ENCODE measurements at regions not wholly inside any gene's neighbourhood (a gene's known extent, or its start where the extent isn't known, plus 50 kb on each side); places are given as distances from the start of the nearest gene placed in this dataset.
"Not testable (repeated sequence)": the region's sequence is repeated elsewhere in the genome, so short reads cannot be mapped to it uniquely, and the experiment has no call there.

- not testable (repeated sequence) for H3K27me3 ChIP-seq (ENCODE audit: control insufficient read depth, insufficient read depth, low read length)
Measured at GRCh38 chr15:31708703-31709327, 321.5 kb upstream of the CHRNA7 start.

GRCh38 chr15:31709479-31709878, 320.8 kb upstream of the CHRNA7 start:
- H3K4me1 ChIP-seq (ENCODE audit: control insufficient read depth, insufficient read depth, low read length); H3K9me3 ChIP-seq (ENCODE audit: control insufficient read depth, insufficient read depth, low read depth, low read length); H3K9ac ChIP-seq (ENCODE audit: low read length); H3K36me3 ChIP-seq (ENCODE audit: control insufficient read depth, insufficient read depth, low read length); H3K4me3 ChIP-seq (ENCODE audit: low read depth, low read length); H3K27ac ChIP-seq (ENCODE audit: low read depth, low read length); H3K27me3 ChIP-seq (ENCODE audit: control insufficient read depth, insufficient read depth, low read length): not testable (repeated sequence)

More at GRCh38 chr15:31708703-31709327, 321.5 kb upstream of the CHRNA7 start:
- H3K4me1 ChIP-seq (ENCODE audit: control insufficient read depth, insufficient read depth, low read length); H3K27ac ChIP-seq (ENCODE audit: low read depth, low read length); H3K9ac ChIP-seq (ENCODE audit: low read length); H3K9me3 ChIP-seq (ENCODE audit: control insufficient read depth, insufficient read depth, low read depth, low read length); H3K36me3 ChIP-seq (ENCODE audit: control insufficient read depth, insufficient read depth, low read length); H3K4me3 ChIP-seq (ENCODE audit: low read depth, low read length): not testable (repeated sequence)

GRCh38 chr15:31710806-31711205, 319.5 kb upstream of the CHRNA7 start:
- not testable (repeated sequence) for H3K9me3 ChIP-seq (ENCODE audit: control insufficient read depth, insufficient read depth, low read depth, low read length); H3K27ac ChIP-seq (ENCODE audit: low read depth, low read length); H3K36me3 ChIP-seq (ENCODE audit: control insufficient read depth, insufficient read depth, low read length); H3K4me3 ChIP-seq (ENCODE audit: low read depth, low read length); H3K9ac ChIP-seq (ENCODE audit: low read length); H3K27me3 ChIP-seq (ENCODE audit: control insufficient read depth, insufficient read depth, low read length); H3K4me1 ChIP-seq (ENCODE audit: control insufficient read depth, insufficient read depth, low read length)

GRCh38 chr15:31715208-31715607, 315.1 kb upstream of the CHRNA7 start:
- not testable (repeated sequence) for H3K36me3 ChIP-seq (ENCODE audit: control insufficient read depth, insufficient read depth, low read length); H3K4me1 ChIP-seq (ENCODE audit: control insufficient read depth, insufficient read depth, low read length); H3K4me3 ChIP-seq (ENCODE audit: low read depth, low read length); H3K27me3 ChIP-seq (ENCODE audit: control insufficient read depth, insufficient read depth, low read length); H3K9me3 ChIP-seq (ENCODE audit: control insufficient read depth, insufficient read depth, low read depth, low read length); H3K27ac ChIP-seq (ENCODE audit: low read depth, low read length); H3K9ac ChIP-seq (ENCODE audit: low read length)

GRCh38 chr15:31718625-31719024, 311.7 kb upstream of the CHRNA7 start:
- not testable (repeated sequence) for H3K4me3 ChIP-seq (ENCODE audit: low read depth, low read length); H3K9ac ChIP-seq (ENCODE audit: low read length); H3K4me1 ChIP-seq (ENCODE audit: control insufficient read depth, insufficient read depth, low read length); H3K27me3 ChIP-seq (ENCODE audit: control insufficient read depth, insufficient read depth, low read length); H3K9me3 ChIP-seq (ENCODE audit: control insufficient read depth, insufficient read depth, low read depth, low read length); H3K36me3 ChIP-seq (ENCODE audit: control insufficient read depth, insufficient read depth, low read length); H3K27ac ChIP-seq (ENCODE audit: low read depth, low read length)

- not testable (repeated sequence) for H3K27ac ChIP-seq (ENCODE audit: low read depth, low read length); H3K36me3 ChIP-seq (ENCODE audit: control insufficient read depth, insufficient read depth, low read length); H3K27me3 ChIP-seq (ENCODE audit: control insufficient read depth, insufficient read depth, low read length); H3K4me1 ChIP-seq (ENCODE audit: control insufficient read depth, insufficient read depth, low read length); H3K9ac ChIP-seq (ENCODE audit: low read length); H3K4me3 ChIP-seq (ENCODE audit: low read depth, low read length); H3K9me3 ChIP-seq (ENCODE audit: control insufficient read depth, insufficient read depth, low read depth, low read length)
Measured at GRCh38 chr15:31719396-31720022, 310.8 kb upstream of the CHRNA7 start.

GRCh38 chr15:31723019-31723418, 307.3 kb upstream of the CHRNA7 start:
- H3K27me3 ChIP-seq (ENCODE audit: control insufficient read depth, insufficient read depth, low read length); H3K36me3 ChIP-seq (ENCODE audit: control insufficient read depth, insufficient read depth, low read length); H3K4me3 ChIP-seq (ENCODE audit: low read depth, low read length); H3K9me3 ChIP-seq (ENCODE audit: control insufficient read depth, insufficient read depth, low read depth, low read length); H3K4me1 ChIP-seq (ENCODE audit: control insufficient read depth, insufficient read depth, low read length); H3K27ac ChIP-seq (ENCODE audit: low read depth, low read length); H3K9ac ChIP-seq (ENCODE audit: low read length): not testable (repeated sequence)

GRCh38 chr15:31724903-31725302, 305.4 kb upstream of the CHRNA7 start:
- H3K9ac ChIP-seq (ENCODE audit: low read length); H3K36me3 ChIP-seq (ENCODE audit: control insufficient read depth, insufficient read depth, low read length); H3K9me3 ChIP-seq (ENCODE audit: control insufficient read depth, insufficient read depth, low read depth, low read length); H3K27ac ChIP-seq (ENCODE audit: low read depth, low read length); H3K27me3 ChIP-seq (ENCODE audit: control insufficient read depth, insufficient read depth, low read length); H3K4me1 ChIP-seq (ENCODE audit: control insufficient read depth, insufficient read depth, low read length); H3K4me3 ChIP-seq (ENCODE audit: low read depth, low read length): not testable (repeated sequence)

- not testable (repeated sequence) for H3K27me3 ChIP-seq (ENCODE audit: control insufficient read depth, insufficient read depth, low read length); H3K4me3 ChIP-seq (ENCODE audit: low read depth, low read length); H3K4me1 ChIP-seq (ENCODE audit: control insufficient read depth, insufficient read depth, low read length); H3K9ac ChIP-seq (ENCODE audit: low read length); H3K36me3 ChIP-seq (ENCODE audit: control insufficient read depth, insufficient read depth, low read length); H3K9me3 ChIP-seq (ENCODE audit: control insufficient read depth, insufficient read depth, low read depth, low read length); H3K27ac ChIP-seq (ENCODE audit: low read depth, low read length)
Measured at GRCh38 chr15:31725619-31726018, 304.7 kb upstream of the CHRNA7 start.

GRCh38 chr15:31727612-31728011, 302.7 kb upstream of the CHRNA7 start:
- no peak overlapping the region for H3K4me3 ChIP-seq (ENCODE audit: low read depth, low read length)
- no peak overlapping the region for H3K9ac ChIP-seq (ENCODE audit: low read length)
- no peaks in the 10 kb centered on the region for H3K4me1 ChIP-seq (ENCODE audit: control insufficient read depth, insufficient read depth, low read length)
- H3K9me3 ChIP-seq (ENCODE audit: control insufficient read depth, insufficient read depth, low read depth, low read length): no peaks in the 10 kb centered on the region
- no peaks in the 10 kb centered on the region for H3K27me3 ChIP-seq (ENCODE audit: control insufficient read depth, insufficient read depth, low read length)
- no peak overlapping the region for H3K27ac ChIP-seq (ENCODE audit: low read depth, low read length)
- H3K36me3 ChIP-seq (ENCODE audit: control insufficient read depth, insufficient read depth, low read length): no peaks in the 10 kb centered on the region

GRCh38 chr15:31732726-31733125, 297.6 kb upstream of the CHRNA7 start:
- no peaks in the 10 kb centered on the region for H3K4me1 ChIP-seq (ENCODE audit: control insufficient read depth, insufficient read depth, low read length)
- H3K9me3 ChIP-seq (ENCODE audit: control insufficient read depth, insufficient read depth, low read depth, low read length): no peaks in the 10 kb centered on the region
- H3K27ac ChIP-seq (ENCODE audit: low read depth, low read length): no peak overlapping the region
- no peaks in the 10 kb centered on the region for H3K36me3 ChIP-seq (ENCODE audit: control insufficient read depth, insufficient read depth, low read length)
- H3K4me3 ChIP-seq (ENCODE audit: low read depth, low read length): no peak overlapping the region
- no peaks in the 10 kb centered on the region for H3K27me3 ChIP-seq (ENCODE audit: control insufficient read depth, insufficient read depth, low read length)
- no peak overlapping the region for H3K9ac ChIP-seq (ENCODE audit: low read length)

GRCh38 chr15:31733424-31733823, 296.9 kb upstream of the CHRNA7 start:
- Histone ChIP-seq H3K27ac (ENCODE audit: low read depth, low read length) (no peak overlapping the region), H3K9me3 (ENCODE audit: control insufficient read depth, insufficient read depth, low read depth, low read length) (no peaks in the 10 kb centered on the region), H3K36me3 (ENCODE audit: control insufficient read depth, insufficient read depth, low read length) (no peaks in the 10 kb centered on the region), H3K27me3 (ENCODE audit: control insufficient read depth, insufficient read depth, low read length) (no peaks in the 10 kb centered on the region), H3K4me3 (ENCODE audit: low read depth, low read length) (no peak overlapping the region), H3K4me1 (ENCODE audit: control insufficient read depth, insufficient read depth, low read length) (no peaks in the 10 kb centered on the region), H3K9ac (ENCODE audit: low read length) (no peak overlapping the region)
